ENCODE measurements at regions not wholly inside any gene's neighbourhood (a gene's known extent, or its start where the extent isn't known, plus 50 kb on each side); places are given as distances from the start of the nearest gene placed in this dataset.

GRCh38 chr19:30083125-30083681 is 141.2 kb downstream of the URI1 start:
- DNase-seq, result no peak

GRCh38 chr19:30083701-30084156 is 141.7 kb downstream of the URI1 start:
- no peak for DNase-seq

GRCh38 chr19:30084390-30084819 is 142.4 kb downstream of the URI1 start:
- no peak for DNase-seq

- no peak for DNase-seq
These were observed 143.4 kb downstream of the URI1 start for GRCh38 chr19:30085394-30085793.

GRCh38 chr19:30086220-30086619 is 144.2 kb downstream of the URI1 start:
- no peak for DNase-seq

GRCh38 chr19:30086916-30087315 is 144.9 kb downstream of the URI1 start:
- no peak for DNase-seq

GRCh38 chr19:30087381-30088138 is 145.5 kb downstream of the URI1 start:
- DNase-seq, result no peak

GRCh38 chr19:30088567-30088966 is 146.5 kb downstream of the URI1 start:
- DNase-seq, result no peak

GRCh38 chr19:30089086-30089665 is 147.1 kb downstream of the URI1 start:
- no peak for DNase-seq

- DNase-seq, result no peak
These were observed 148.4 kb downstream of the URI1 start for GRCh38 chr19:30090476-30090875.

- DNase-seq, result no peak
These were observed 148.9 kb downstream of the URI1 start for GRCh38 chr19:30090963-30091362.

GRCh38 chr19:30091456-30091855 is 149.4 kb downstream of the URI1 start:
- DNase-seq, result no peak

GRCh38 chr19:30091856-30092255 is 149.8 kb downstream of the URI1 start:
- no peak for DNase-seq

- DNase-seq, result no peak
These were observed 150.9 kb downstream of the URI1 start for GRCh38 chr19:30092721-30093569.

- no peak for DNase-seq
These were observed 152.1 kb downstream of the URI1 start for GRCh38 chr19:30093966-30094755.

- no peak for DNase-seq
These were observed 152.7 kb downstream of the URI1 start for GRCh38 chr19:30094756-30095140.

- DNase-seq, result no peak
These were observed 153.1 kb downstream of the URI1 start for GRCh38 chr19:30095171-30095570.

- DNase-seq, result no peak
These were observed 154.7 kb downstream of the URI1 start for GRCh38 chr19:30096596-30097370.

GRCh38 chr19:30097746-30098280 is 155.8 kb downstream of the URI1 start:
- DNase-seq, result no peak

- no peak for DNase-seq
These were observed 160.2 kb downstream of the URI1 start for GRCh38 chr19:30102239-30102638.

- no peak for DNase-seq
These were observed 160.6 kb downstream of the URI1 start for GRCh38 chr19:30102666-30103065.

Data from NCI-H1092 (cell line).